ENCODE measurements at regions not wholly inside any gene's neighbourhood (a gene's known extent, or its start where the extent isn't known, plus 50 kb on each side); places are given as distances from the start of the nearest gene placed in this dataset.

- TF ChIP-seq CTCF (conservative IDR thresholded peaks at IDR 0.05; ENCODE audit: low read depth, low read length) (no peak), EZH2 (IDR thresholded peaks at IDR 0.05; ENCODE audit: borderline replicate concordance, low read depth, low read length, poor library complexity, severe bottlenecking) (no peak)
Measured at GRCh38 chr3:177733233-177733632, 536.0 kb upstream of the TBL1XR1 start.

Measured in A673 (cell line).